ENCODE measurements at regions not wholly inside any gene's neighbourhood (a gene's known extent, or its start where the extent isn't known, plus 50 kb on each side); places are given as distances from the start of the nearest gene placed in this dataset.

DNA sequence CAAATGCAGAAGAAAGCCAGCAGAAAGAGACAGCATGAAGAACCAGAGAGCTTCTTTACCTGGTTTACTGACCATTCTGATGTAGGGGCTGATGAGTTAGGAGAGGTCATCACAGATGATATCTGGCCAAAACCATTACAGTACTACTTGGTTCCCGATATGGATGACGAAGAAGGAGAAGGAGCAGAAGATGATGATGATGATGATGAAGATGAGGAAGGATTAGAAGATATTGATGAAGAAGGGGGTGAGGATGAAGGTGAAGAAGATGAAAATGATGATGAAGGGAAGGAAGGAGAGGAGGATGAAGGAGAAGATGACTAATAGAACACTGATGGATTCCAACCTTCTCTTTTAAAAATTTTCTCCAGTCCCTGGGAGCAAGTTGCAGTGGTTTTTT is 178.2 kb upstream of the CRY1 start:
- no peak for TF ChIP-seq EZH2phosphoT487 (conservative IDR thresholded peaks at IDR 0.05; ENCODE audit: low read length)
- TF ChIP-seq, protein P1, sequence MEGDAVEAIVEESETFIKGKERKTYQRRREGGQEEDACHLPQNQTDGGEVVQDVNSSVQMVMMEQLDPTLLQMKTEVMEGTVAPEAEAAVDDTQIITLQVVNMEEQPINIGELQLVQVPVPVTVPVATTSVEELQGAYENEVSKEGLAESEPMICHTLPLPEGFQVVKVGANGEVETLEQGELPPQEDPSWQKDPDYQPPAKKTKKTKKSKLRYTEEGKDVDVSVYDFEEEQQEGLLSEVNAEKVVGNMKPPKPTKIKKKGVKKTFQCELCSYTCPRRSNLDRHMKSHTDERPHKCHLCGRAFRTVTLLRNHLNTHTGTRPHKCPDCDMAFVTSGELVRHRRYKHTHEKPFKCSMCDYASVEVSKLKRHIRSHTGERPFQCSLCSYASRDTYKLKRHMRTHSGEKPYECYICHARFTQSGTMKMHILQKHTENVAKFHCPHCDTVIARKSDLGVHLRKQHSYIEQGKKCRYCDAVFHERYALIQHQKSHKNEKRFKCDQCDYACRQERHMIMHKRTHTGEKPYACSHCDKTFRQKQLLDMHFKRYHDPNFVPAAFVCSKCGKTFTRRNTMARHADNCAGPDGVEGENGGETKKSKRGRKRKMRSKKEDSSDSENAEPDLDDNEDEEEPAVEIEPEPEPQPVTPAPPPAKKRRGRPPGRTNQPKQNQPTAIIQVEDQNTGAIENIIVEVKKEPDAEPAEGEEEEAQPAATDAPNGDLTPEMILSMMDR (IDR thresholded peaks at IDR 0.05; ENCODE audit: insufficient read depth, low read length, poor library complexity, severe bottlenecking), result no peak

Data from SU-DHL-6 (cell line).